Raji (cell line): ENCODE measurements at regions not wholly inside any gene's neighbourhood (a gene's known extent, or its start where the extent isn't known, plus 50 kb on each side); places are given as distances from the start of the nearest gene placed in this dataset.

Experiments
- POLR2A ChIP-seq: IDR thresholded peaks from 2 replicates; pipeline ENCODE4 v1.6.1; 2011; ENCODE audit warnings: low read depth, low read length, control low read depth; ENCODE audit not compliant: insufficient read depth

DNA sequence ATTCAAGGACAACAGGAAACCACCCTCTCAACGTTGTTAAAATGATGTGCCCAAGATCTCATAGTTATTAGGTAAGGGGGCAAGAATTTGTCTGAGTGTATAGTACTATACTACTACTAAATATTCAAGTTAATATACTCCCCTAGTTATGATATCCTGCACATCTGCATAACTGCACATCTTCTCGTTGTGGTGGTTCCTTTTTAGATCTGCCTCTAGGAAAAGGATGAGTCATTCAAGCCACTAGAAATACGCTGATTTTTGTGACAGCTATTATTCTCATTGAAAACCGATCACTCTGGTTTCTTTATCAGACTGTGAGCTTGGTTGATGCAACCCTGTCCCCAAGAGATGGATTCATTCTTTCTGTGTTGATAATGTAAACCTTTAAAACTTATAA is 1067.0 kb upstream of the FANCL start:
- TF ChIP-seq POLR2A = no peak

DNA sequence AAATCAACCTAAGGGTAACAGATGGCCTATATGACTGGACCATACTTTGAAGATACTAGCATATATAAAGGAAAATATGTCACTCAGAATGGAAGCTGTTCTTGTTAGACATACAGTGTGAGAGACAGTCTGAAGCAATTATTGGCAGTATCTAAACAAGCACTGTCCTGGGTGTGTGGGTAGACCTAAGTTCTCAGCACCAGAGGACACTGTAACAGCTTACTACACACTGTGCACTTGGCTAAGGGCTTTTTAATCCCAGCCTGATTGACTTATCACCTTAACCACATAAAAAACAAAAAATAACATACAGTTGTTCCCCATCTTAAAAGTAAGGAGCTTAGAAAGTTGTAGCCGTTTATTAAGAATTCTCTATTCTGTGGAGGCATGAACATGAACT is 1066.1 kb upstream of the FANCL start:
- no peak for TF ChIP-seq POLR2A

DNA sequence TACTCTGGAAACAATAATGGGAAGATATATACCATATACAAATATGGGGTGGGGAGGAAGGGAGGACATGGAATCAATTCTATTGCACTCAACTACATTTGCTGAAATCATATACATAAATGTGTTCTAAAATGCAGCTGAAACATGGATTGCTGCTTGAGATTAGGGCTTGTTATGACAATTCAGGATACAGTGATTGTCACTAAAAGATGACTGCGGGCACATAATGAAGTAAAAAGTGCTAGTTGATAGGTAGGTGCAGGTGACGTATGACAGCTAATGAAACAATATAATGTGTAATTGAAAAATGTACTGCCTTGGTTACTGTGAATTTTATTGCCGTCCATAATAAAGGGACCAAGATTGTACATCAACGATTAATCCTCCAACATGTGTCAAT is 1062.1 kb upstream of the FANCL start:
- TF ChIP-seq POLR2A = no peak

DNA sequence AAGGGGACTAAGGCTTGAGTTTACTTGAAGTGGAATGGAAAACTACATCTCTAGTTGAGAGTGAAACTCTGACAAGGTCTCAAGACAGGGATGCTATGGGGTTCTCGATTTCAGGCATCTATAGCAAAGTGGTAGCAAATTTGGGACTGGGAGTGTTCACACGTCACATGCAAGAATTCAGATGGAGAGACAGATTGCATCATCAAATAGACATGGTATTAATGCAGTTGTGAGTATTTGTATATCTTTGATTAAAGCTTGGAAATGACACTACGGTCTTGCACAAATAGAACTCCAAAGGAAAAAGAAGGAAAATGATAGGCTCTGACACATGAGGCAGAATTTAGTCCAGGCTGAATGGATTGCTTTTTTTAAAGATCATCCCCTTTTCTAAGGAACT is 1061.6 kb upstream of the FANCL start:
- no peak for TF ChIP-seq POLR2A

DNA sequence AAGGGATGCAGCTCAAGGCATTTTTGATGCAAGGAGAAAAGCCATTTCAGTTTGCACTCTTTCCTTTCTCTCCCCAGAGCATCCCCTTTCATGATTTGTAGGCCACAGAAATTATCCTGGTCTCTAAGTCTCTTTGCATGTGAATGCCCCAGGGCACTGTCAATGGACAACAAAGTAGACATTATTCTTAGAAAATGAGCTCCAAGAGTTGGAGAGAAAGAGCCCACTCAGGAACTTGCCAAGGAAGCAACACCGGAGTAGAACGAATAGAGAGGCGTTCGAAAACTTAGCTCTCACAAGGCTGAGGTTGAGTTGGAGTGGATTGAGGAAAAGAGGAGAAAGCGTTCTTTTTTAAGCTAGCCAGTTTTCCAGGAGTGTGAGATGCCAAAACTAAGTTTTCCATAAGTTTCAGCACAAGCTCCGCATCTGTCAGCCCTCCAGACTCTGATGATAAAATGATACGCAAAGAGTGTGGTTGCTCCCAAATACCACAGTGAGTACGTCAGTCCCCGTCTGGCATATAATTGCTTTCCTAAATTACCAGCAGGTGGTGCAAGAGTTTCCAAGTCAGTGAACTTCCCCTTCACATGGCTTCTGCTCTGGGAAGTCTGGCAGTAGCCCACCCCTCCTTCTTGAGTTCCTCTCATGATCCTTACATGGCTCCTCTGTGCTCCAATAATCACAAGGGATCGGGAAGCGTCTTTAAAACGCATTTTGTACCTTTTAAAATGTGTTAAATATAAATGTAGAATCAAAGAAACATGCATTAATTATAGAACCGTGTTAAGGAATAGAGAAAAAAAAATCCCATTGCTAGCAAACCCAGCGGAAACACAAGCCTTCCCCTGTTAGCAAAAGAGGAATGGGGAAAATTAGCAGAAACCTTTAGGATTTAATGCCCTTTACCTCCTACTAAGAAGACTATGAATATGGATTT is 1060.6 kb upstream of the FANCL start:
- TF ChIP-seq POLR2A = no peak

DNA sequence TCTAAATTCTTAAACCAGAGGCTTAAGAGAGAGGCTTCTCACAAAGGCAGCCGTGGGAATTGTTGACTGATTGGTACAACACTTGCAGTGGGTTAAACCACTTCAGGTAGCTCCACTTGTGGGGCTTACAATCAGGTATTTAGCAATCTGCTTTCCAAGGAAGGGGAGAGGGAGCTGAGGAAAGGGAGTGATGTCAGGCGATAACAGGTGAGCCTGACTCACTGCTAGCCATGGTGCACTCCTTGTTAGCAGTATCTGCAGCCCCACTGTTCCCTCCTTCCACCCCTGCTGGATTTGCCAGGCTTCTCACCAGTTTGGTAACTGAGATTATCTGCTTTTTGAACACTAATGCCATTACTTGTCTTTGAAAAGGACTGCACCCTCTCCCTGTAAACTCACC is 1056.7 kb upstream of the FANCL start:
- TF ChIP-seq POLR2A = no peak

DNA sequence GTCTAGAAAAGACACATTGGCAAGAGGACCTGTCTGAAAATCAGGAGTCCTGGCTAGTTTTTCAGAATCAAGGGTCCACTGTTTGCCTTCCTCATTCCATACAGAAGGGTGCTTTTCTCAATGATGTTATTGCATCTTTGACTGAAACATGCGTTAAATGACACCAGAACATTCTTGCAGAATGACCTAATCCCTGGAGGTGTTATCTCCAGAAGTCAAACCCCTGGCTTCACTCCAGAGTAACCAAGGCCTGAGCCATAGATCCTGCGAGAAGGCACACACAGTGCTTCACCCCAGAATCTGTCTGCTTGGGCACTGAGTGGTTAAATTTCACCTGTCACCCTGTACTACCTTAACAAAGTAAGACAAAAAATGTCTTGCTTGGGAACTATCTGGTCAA is 1055.2 kb upstream of the FANCL start:
- TF ChIP-seq POLR2A = no peak

DNA sequence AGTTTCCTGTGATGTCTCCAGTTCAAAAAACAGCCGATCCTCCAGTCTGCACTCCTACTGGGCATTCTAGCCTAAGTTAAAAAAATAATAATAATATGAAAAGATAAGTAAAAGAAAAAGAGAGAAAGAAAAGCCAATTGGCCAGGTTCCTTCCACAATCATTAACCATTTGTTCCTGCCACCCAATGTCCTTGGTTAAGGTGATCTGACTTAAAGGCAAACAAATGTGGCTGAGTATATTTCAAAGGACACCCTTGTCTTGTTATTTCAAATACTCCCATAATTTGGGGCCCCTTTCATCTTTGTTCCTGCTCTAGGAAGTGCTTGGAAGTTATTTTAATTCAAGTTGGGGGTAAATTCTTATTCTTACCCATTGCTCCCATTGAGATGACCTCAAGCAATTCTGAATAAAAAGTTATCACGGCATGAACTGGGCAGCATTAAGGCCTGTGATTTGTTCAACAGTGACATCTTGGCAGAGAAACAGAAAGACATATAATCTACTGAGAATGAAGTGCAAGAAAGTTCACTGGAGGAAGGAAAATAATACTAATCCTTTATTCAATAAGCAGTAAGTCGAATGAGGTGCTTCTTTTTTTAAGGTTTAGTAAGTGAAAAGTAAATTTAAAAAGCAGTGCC is 1054.5 kb upstream of the FANCL start:
- no peak for TF ChIP-seq POLR2A

DNA sequence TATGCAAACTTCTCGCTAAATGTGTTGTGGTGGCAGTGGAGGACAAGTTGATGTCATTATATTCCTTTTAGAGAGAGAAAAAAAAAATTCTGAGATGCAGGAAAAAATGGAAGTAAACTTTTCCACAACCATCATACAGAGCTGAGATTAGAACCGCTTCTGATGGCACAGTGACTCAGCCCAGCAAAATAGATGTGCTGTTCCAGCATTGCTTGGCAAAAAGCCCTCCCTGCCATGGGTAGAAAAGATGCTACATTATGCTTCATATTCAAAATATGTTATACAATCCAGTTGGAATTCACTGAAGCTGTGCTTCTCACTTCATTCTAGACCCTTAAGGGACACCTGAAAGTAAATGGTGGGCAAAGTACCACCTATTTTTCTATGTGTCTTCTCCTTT is 1047.6 kb upstream of the FANCL start:
- no peak for TF ChIP-seq POLR2A

DNA sequence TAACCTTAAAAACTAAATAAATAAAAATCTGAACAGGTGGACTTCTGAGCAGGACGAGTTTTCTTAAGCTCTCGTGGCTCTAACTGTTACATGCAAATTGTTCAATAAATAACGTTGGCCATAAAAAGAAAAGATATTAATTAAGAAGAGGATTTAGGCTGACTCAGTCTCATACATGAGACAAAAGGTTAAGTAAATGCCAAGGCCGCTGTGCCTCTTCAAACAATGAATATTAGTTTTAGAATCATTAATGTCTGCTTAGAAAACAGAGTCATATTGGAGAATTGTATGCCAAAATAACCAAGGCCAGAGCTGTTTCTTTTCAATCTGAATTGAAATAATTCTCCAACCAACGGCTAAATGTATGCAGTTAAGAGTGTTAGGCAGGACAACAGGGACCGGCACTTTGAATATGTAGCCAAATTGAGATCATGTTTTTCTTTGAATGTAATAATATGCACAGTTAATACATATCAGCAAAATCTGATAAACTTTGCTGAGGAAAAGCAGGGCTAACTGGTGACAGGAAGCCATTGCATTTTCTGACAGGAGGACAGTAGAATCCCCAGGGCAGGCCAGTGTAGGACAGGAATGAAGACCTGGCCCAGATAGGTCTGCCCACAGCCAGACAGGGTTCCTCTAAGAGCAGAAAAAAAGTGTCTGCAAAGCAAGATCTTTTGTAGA is 1041.4 kb upstream of the FANCL start:
- no peak for TF ChIP-seq POLR2A

DNA sequence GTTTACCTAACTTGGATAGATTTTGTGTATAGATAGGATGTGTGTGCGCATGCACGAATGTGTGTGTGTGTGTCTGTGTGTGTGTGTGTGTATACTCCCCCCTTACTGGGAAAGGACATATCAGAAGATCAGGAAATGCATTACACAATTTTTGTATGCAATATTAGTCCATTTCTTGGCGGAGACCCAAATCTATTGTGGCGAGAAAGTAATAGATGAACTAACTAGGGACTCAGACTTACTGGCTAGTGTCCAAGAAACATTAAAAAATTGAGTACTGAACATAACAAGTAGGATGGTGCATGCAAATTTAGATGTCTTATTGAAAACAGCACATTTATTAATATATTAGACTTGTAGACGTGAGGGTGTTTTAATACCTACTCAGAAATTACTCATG is 1036.5 kb upstream of the FANCL start:
- no peak for TF ChIP-seq POLR2A

DNA sequence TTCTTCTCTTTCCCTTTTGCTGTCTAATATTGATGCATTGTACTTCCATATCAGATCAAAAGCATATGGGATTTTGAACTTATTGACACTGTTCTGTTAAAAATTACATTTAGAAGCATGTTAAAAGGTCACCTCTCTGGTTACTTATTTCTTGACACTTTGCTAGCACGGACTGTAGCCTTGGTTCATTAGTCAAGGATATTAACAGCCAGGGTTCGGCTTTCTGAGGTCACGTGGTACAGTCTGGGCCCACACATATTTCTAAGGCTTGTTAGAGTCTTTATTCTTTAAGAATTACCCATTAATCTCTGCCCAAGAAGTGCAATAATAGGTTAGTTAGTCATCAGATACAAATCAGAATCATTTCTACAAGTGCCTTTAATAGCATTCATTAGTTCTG is 1035.8 kb upstream of the FANCL start:
- no peak for TF ChIP-seq POLR2A

DNA sequence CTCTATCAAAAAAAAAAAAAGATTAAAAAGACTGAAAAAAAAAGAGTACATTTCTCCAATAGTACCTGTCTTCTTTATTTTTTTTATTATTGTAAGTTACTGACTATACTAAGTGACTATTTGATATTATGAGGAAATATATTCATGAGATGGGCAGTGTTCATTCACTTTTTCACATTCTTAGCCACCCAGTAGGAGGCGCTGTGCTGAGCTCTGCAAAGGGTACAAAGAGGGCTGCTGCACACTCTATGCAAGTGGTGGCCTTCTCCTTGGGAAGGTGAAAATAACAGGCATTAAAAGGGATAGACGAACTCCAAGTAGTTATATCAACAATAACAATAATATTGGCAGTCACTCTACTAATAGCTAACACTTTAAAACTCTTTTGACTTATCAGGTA is 1034.9 kb upstream of the FANCL start:
- TF ChIP-seq POLR2A = no peak

DNA sequence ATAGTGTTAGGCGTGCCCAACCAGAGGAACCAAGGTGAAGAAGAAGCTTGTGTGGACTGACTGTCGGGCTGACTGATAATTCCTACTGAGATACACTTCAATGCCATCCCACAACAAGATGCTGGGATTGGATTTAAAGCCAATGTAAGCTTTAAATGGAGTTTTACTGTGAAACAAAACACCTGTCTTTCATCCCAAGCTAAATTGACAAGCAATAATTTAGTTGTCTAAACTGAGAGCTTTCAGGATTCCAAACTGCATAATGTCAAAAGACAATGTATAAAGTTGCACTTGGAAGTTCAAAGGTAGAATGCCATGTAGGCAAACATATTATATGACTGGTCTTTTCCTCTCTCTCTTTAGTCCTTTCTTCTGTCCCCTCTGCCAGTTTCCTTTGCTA is 1025.3 kb upstream of the FANCL start:
- no peak for TF ChIP-seq POLR2A

DNA sequence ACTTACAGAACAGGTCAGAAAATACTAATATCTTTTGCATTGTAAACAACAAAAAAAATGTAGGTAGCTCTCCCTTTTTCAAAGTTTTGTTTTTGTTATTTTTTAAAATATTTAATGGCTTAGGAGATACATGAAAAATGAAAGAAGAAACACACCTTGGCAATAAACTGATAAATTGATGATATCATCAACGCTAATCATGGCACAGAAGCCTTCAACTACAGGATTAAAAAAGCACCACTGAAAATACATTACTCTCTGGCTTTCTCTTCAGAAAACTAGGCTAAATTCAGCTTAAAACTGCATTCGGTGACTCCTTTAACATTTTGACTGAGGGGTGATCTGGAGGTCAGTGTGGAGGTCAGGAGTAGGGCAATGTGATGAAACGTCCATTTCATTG is 1018.8 kb upstream of the FANCL start:
- TF ChIP-seq POLR2A = no peak

DNA sequence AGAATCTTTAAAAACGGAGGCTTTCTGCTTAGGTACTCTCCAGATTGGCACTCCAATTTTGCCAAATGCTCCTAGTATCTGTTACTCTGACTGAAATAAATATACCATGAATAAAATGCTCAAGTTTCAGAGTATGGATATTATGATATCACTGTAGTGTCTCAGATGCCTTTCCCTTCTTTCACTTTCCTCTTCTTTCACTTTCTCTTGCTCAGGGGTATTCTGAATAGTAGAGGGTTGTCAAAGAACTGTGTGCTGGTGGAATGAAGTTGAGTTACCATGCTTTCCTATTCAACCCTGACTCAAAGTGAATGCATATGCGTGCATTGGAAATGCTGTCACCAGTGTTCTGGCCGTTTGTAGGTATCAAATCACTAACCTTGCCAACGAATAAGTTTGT is 1015.2 kb upstream of the FANCL start:
- TF ChIP-seq POLR2A = no peak

DNA sequence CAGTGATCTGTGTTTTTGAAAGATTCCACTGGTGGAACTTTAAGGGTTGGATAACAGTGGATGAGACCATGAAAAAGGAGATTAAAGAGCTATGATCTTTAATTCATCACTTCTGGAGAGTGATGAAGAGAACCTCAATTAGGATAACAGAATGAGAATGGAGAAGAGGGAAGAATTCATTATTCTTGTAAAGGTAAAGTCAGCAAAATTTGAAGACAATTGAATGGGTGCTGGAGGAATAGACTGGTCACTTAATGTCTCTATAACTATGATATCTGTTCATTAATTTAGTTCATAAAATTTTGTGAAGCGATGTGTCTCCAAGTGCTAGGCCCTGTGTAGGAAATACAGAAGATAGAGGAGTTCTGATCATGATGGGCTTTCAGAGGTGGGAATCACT is 1013.2 kb upstream of the FANCL start:
- TF ChIP-seq POLR2A = no peak

DNA sequence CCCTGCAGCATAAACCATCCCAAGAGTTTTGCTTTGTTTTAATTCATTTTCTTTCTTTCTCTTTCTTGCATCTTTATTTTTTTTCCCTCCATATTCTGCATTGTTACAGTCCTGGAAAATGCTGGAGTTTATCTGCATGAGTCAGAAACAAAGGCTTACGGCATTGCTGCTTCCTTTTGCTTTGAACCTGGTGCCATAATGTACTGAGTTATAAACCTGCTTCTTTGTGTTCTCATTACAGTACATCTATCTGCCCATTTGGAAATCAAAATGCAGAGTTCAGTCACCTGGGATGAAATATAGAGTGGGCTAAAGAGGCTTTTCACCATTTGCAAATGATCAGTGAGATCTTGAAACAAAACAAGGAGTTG is 1009.2 kb upstream of the FANCL start:
- TF ChIP-seq POLR2A = no peak
